ENCODE measurements at regions not wholly inside any gene's neighbourhood (a gene's known extent, or its start where the extent isn't known, plus 50 kb on each side); places are given as distances from the start of the nearest gene placed in this dataset.

DNA sequence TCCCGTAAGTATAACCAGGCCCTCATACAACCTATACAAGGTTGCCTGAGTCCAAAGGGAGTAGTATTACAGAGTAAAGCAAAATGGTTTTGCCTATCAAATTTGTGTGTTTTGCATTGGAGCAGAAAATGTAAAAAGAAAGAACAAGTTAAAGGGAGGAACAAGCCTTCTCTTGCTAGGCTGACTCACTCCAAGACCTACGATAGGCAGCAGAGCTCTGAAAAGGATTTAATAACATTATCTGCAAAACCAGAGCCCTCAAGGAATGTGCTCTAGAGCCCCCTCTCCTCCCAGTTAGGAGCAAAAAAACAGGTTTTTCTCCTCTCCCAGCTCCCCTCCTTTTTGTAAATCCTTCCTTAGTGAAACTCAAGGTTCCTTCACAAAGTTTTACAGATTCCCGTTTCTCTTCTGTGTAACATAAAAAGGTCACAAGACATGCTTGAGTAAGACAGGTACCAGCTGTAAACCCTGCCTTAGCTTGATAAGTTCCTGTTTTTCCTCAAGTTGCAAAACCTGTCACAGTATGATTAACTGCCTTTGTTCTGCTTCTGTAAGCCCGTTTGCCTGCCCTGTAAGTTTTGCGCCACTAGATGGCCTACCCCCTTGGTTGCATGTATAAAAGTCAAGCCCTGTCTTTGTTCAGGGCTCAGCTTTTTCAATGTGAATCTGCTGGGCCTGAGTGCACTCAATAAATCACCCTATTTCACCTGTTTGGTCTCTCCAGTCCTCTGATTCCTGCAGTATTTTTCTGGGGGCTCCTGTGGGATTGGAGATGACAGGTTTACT lies 498.2 kb downstream of the KCNA4 start:
- H3K9ac ChIP-seq (replicated peaks; ENCODE audit: extremely low read depth, insufficient read depth, low read length): no peak overlapping the region
- dilution Hi-C loops (cut with MboI; ENCODE audit: extremely low pct_ligation_motif_present, low sequenced_read_pairs): no loop called here
- no peak overlapping the region for H2AFZ ChIP-seq (ENCODE audit: low read depth, low read length)

More for the DNA sequence above, 498.2 kb downstream of the KCNA4 start:
- no peak overlapping the region for H3K4me3 ChIP-seq (replicated peaks in 1 of 3; ENCODE audit: insufficient read depth in 1 of 3, low read depth in 1 of 3, low read length in 3 of 3)
- no peak for DNase-seq (ENCODE audit: low read depth, low spot score)
- FAIRE-seq: peak; percentile 44
- no peaks in the 10 kb centered on the region for H3K79me2 ChIP-seq (ENCODE audit: control insufficient read depth, insufficient read depth, low read length)
- H3K27ac ChIP-seq (ENCODE audit: insufficient read depth, low read depth, low read length): no peak overlapping the region
- CTCF ChIA-PET: interaction anchor here (1.6 kb wide), 1 partner anchor 9 kb away, joined by 6 read pairs; no protein-coding TSS in a partner anchor
- intact Hi-C loops (cut with micrococcal nuclease): no loop called here
- no peaks in the 10 kb centered on the region for H3K27me3 ChIP-seq (ENCODE audit: control insufficient read depth in 2 of 2, insufficient read depth in 2 of 2, low read length in 2 of 2)
- H3K4me1 ChIP-seq (ENCODE audit: control insufficient read depth, extremely low read depth, insufficient read depth, low read length): no peaks in the 10 kb centered on the region
- H4K20me1 ChIP-seq (replicated peaks; ENCODE audit: control insufficient read depth, extremely low read depth, insufficient read depth, low read length): no peaks in the 10 kb centered on the region
- POLR2A ChIA-PET: no interaction called here
- H3K9me1 ChIP-seq (replicated peaks; ENCODE audit: control insufficient read depth, extremely low read depth, insufficient read depth, low read length): no peaks in the 10 kb centered on the region
- no peak overlapping the region for H3K4me2 ChIP-seq (ENCODE audit: insufficient read depth, low read length)
- no TSS peak for BruUV-seq (replicated peaks)
- no peaks in the 10 kb centered on the region for H3K9me3 ChIP-seq (replicated peaks; ENCODE audit: control insufficient read depth, insufficient read depth, low read length)
- TF ChIP-seq MAX (IDR thresholded peaks at IDR 0.05; ENCODE audit: insufficient read depth, insufficient read length): no peak
- no peak for TF ChIP-seq POLR2AphosphoS5 (IDR thresholded peaks at IDR 0.05; ENCODE audit: insufficient read depth, low read depth, low read length)
- no peak for TF ChIP-seq FOS (IDR thresholded peaks at IDR 0.05; ENCODE audit: borderline replicate concordance, insufficient read depth, low read length)
- TF ChIP-seq, protein P1, sequence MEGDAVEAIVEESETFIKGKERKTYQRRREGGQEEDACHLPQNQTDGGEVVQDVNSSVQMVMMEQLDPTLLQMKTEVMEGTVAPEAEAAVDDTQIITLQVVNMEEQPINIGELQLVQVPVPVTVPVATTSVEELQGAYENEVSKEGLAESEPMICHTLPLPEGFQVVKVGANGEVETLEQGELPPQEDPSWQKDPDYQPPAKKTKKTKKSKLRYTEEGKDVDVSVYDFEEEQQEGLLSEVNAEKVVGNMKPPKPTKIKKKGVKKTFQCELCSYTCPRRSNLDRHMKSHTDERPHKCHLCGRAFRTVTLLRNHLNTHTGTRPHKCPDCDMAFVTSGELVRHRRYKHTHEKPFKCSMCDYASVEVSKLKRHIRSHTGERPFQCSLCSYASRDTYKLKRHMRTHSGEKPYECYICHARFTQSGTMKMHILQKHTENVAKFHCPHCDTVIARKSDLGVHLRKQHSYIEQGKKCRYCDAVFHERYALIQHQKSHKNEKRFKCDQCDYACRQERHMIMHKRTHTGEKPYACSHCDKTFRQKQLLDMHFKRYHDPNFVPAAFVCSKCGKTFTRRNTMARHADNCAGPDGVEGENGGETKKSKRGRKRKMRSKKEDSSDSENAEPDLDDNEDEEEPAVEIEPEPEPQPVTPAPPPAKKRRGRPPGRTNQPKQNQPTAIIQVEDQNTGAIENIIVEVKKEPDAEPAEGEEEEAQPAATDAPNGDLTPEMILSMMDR (IDR thresholded peaks at IDR 0.05; ENCODE audit: extremely low read depth in 1 of 2, insufficient read depth in 1 of 2, low read depth in 1 of 2, low read length in 2 of 2): no peak
- no peak for TF ChIP-seq GATA2 (IDR thresholded peaks at IDR 0.05; ENCODE audit: insufficient read depth, insufficient read length, low read depth, low read length)
- H3K36me3 ChIP-seq (ENCODE audit: control insufficient read depth in 2 of 2, extremely low read depth in 1 of 2, insufficient read depth in 2 of 2, low read length in 2 of 2): no peaks in the 10 kb centered on the region
